Islet precursor cell (in vitro differentiated cells): ENCODE measurements at regions not wholly inside any gene's neighbourhood (a gene's known extent, or its start where the extent isn't known, plus 50 kb on each side); places are given as distances from the start of the nearest gene placed in this dataset.

ENCODE experiments used
- DNase-seq: peaks from one replicate; pipeline ENCODE4 v3.0.0-alpha.2; 2018

DNA sequence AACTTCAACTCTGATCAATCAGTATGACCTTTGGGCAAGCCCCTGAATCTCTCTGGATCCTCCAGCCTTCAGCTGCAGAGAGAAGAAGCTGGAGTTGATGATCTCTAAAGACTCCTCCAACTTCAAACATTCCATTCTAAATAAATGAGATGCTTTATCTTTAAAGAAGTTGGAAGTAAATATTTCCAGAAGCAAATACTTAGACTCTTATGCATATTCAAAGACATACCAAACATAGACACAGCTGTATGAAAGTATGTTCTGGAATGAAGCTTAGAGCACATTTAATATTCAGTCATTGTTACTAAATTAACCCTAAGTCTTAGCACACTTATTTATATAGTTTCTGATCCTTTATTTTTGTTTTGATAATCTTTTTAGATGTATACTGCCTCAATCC is 77.6 kb upstream of the ACP3 start:
- no peak for DNase-seq

DNA sequence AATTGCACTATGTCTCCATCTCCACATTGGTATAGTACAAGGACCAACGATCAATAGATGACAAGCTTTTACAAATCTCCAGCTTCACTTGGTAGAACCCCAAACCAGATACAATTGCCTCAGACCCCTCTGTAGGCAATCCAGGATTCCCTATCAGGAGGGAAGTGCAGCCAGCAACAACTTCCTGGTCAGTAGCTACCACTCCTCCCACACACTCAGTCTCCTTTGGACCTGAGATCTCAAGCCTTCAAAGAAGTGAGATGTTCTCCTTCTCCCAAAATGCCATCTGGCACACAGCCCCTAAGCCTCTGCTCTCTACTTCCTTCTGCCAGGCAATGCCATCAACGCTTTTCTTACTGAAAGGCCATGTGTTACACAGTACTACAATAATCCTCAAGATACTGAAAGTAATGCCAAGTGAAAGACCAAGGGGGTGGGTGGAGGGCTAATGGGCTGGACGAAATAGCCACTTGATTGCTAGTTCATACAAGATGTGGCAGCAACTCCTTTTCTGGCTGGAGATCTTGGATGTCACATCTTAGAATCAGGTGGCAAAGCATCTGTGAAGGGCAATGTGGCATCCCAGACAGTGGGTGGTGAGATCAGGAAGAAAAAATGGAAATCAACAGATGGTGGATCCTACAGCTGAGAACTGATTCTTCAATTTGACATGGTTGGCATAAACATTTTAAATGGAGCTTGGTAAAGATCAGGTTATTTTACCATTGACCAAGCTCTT is 75.3 kb upstream of the ACP3 start:
- DNase-seq, result no peak

DNA sequence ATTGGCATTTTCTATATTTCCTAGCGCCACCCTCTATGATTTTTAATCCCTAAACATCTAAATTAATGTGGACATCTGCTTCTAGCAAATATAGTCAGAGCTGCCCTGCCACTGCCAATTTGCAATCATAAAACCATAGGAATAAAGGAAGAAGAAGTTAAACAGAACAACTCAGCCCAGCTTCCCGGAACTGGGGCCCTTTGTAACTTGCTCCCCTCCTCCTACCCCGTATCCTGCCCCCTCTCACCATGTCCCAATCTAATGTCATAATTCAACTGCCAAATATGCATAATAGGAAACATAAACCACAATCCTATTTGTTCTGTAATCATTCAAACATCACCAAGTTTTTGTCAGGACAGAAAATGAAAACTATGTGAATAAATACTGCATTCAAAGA is 74.4 kb upstream of the ACP3 start:
- DNase-seq, result no peak

DNA sequence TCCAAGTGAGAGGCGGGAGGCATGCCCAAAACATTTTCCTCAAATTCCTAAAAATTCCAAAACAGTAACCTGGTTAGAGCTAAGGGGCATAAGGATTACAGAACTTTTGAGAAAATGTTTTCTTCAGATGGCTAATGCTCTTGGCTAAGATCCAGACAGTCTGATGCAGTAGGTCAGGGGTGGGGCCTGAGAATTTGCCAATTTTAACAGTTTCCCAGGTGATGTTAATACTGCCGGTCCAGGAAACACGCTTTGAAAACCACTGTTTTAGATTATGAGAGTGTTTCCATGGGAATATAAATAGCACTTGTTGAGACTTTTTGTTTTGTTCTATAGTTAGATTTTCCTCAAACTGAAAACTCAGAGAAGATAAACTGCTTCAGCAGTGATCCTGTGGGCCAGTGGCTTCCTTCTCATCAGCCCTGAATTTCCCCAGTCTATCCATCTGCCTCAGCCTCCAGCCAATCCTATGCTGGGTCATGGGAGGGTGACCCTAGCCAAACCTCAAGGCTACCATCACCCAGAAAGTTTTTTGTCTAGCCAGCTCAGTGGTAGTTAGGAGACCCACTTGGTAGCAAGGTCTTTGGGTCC is 71.6 kb upstream of the ACP3 start:
- no peak for DNase-seq

DNA sequence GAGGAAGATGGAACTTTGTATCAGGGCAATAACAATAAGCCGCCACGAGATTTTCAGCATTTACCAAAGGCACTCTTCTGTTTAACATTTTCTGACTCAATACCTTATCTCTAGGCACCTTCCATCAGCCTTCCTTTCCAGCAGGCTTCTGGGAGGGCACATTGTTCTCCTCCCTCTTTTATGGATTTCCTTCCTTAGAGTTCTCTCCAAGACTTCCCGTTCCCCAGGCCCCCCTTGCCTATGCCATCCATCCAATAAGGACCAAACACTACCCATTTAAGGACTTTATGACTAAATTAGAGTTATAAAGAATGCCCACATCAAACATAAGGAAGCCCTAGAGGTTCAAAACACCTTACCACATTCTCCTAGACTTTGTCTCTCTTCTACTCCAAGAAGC is 71.0 kb upstream of the ACP3 start:
- DNase-seq, result no peak

DNA sequence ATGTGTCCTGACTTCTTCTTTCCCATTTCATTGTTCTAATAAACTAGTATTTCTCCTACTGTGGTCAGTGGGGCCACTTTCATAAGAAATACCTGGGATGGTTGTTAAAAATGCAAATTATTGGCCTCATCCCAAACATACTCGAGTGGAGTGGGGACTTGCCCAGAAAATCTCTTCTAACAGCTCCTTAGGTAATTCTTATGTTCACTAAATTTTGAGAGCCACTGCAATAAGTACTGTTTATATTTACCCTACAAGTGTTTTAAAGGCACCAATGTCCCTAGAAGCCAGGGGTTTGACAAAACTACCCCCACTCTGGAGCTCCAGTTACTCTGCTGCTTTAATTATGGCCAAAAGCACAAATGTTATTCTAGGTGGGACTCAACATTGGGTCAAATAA is 70.0 kb upstream of the ACP3 start:
- DNase-seq, result no peak

DNA sequence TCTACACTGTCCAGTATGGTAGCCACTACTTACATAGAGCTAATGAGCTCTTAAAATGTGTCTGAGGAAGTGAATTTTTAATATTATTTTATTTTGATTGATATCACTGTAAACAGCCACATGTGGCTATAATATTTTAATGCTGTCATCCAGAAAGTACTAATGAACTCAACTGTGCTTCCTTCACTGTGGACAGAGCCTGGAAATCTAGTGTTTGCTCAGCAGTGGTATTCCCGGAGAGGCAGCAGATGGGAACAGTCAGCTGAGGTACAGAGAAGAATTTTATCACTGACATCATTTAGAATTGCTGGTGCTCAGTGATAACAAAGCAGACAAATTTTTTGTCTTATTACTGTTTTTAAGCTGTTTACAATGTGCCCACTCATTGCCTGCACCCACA is 68.7 kb upstream of the ACP3 start:
- no peak for DNase-seq

DNA sequence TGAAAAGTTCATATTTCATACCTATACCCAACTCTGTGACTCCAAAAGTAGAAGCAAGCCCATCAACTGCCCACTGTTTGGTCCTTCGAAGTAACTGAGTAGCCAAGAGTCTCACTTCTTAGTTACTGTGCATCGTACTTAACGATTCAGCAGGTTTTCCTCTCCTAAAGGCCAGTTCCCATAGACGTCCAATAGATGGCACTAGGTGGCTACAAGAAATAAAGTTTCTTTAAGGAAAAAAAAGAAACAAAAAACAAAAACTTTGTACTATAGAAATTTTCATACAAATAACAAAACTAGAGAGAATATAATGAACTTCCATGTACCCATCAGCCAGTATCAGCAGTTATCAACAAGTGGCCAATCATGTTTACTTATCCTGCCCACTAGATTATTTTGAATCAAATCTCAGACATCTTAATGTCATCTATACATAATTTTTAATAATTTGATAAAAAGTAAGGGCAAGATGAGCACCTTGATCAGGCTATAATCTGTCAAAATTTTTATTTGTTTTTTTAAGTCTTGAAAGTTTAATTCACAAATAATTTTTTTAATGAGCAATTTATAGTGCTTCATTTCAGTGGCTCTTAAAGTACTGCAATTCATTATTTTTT is 63.8 kb upstream of the ACP3 start:
- no peak for DNase-seq

DNA sequence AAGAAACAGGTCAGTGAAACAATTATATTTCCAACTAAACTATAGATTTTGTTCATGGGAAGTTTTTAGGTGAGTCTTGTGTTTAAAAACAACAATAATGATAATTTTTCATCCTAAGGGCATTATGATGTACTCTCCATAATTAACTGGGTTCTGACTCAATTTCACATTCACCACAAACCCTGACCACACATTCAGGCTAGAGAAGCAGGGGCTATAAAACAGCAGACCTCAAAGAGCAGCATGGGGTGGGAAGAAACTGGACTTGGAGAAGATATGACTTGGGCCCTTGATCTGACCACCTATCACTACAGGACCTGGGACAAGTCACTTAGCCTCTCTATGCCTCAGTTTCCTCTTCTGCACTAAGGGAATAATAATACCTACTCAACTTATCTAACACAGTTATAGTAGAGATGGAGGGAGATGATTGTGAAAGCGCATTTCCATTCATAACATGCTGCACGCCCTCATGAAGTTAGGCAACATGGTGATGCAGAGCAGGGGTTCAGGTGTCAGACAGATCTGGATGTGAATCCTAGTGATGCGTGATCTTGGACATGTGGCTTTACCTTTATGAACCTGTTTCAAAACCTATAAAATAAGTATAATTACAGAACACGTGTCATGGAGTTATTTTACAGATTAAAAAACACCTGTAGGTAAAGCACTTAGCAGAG is 63.0 kb upstream of the ACP3 start:
- no peak for DNase-seq

DNA sequence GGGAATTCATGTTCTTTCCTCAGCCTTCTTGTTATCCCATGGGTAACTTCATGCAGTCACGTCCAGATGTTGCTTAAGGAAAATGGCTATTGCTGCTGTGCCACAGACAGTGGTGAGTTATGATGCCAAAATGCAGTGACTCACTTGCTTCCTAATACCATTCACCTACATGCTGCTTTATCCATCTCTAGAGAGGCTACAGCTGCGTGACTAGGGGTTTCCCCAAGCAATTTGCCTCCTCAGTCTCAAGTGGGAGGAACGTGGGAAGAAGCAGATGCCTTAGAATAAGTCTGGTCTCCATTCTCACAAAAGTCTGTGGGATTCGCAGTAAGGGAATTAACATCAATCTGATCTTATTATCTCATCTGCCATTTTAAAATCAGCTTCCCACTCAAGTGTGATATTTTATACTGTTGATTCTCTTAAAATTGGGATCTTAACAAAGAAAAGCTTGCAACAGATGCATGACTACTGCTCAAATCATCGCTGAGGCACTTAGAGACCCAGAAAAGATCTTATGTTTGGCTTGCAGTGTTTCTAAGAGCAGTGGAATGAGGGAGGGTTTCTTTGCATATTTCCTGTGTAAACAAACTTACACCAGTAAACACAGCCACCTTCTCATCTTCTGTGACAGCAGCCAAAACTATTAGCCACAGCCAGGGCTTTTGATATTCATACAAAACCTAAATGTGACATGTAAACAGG is 62.0 kb upstream of the ACP3 start:
- peak; percentile 59 for DNase-seq

DNA sequence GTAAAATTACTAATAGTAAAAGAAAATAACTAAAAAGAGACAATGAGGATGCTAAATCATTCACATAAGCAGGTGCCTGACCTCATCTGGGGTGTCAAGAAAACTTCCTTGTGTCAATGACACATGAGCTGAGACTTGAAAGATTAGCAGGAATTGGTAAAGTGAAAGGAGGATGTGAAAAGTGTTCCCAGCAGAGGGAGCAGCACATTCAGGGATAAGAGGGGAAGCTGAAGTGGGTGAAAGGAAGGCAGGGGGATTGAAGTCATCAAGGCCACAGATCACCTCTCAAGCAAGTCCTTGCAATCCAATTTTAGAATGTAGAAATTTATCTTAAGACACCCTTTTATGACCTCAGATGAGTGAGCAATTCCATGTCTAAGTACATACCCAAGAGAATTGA is 60.2 kb upstream of the ACP3 start:
- DNase-seq, result peak; percentile 74

DNA sequence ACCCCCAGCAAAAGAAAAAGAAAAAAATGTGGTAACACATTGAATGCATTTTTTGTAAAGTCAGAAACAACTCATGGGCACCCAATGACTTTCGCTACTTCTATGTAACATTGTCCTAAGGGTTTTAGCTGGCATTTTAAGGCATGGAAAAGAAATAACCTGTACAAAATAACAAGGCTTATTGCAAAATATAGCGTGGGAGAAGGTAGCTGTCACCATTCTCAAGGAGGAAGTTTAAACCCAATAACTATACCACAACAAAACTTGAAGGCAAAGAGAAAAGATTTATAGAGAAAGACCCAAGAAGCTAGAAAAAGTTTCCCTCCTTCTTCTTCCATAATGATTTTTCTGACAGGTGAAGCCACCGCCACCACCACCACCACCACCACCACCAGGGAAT is 55.7 kb upstream of the ACP3 start:
- DNase-seq, result no peak

DNA sequence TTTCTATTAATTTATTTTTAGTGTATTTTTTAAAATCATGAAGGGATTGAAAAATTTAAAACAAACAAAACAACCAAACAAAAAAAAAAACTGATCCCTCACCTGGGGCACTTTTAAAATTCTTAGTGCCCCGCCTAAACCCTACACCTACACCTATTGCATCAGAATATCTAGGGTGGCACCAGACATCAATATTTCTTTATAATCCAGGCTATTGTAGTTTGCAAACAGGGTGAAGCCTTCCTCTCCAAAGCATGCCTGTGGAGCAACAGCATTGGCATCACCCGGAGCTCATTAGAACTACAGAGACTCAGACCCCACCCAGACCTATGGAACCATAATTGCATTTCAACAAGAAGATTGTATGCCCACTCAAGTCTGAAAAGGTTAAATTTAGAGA is 54.9 kb upstream of the ACP3 start:
- DNase-seq, result no peak

DNA sequence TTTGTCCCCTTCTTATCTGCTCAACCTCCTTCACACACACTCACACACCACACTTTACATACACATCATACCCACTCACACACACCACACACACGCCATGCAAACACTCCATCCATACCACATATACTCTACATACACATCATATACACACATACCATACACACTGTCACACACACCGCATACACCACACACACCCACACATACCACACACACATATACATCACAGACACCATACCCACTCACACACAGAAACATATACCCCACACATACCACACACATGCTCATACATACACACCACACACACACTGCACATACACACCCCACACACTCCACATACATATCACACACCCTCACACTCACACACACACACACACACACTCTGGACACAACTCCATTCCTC is 54.3 kb upstream of the ACP3 start:
- DNase-seq, result no peak

DNA sequence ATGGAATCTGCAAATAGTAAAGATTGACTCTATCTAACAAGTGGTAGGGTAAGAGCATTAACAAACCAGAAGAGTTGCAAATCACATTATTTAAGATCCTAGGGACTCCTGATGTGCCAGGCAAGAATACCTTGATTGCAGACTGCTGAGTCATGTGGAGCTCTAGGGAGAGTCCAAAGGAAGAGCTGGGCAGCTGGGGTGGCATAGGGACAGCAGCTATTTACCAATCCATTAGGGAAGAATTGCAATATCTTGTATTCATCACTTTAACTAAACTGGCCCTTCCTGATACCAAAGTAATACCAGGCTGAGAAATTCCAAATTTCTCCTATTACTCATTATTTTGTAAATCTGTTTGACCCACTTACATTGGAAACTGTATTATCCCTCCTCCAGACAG is 52.2 kb upstream of the ACP3 start:
- DNase-seq, result no peak

DNA sequence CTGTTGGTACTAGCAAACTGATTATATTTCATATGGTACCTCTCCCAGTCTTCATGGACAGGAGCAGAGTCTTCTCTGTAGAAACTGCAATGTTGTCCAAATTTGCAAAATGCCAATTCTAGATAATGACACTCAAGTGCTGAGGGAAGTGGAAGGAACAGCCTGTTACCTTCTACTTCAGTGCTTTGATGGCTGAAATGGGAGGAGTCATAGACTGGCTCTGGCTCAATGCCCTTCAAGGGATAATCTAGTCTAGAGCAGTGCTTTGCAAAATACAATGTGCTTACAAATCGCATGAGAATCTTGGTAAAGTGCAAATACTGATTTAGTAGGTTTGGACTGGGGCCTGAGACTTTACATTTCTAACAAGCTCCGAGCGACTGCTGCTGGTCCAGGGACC is 51.7 kb upstream of the ACP3 start:
- DNase-seq, result no peak

DNA sequence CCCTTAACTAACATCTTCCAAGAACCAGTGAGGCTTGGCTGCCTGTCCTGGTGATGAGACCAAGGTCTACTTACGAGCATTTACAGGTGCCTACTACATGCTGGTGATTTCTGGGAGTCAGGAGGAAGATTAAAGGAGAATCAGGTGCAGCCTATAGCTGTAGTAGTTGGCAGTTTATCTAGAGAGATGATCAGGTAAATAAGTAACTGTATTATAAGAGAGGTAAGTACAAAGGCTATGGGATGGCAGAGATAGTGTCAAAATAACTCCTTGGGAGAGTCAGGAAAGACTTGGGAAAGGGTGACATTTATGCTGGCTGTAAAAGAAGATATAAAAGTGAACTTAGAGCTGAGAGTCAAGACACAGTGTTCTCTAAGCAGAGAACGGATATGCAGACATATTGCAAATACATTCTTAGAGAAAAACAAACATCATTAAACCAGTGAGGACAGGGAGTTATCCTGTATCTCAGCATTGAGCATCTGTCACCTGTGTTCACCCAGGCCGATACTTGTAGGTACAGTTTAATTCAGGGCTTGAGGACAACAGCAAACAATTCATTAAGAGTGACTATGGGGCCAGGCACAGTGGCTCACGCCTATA is 49.7 kb upstream of the ACP3 start:
- DNase-seq, result no peak
